ENCODE measurements at regions not wholly inside any gene's neighbourhood (a gene's known extent, or its start where the extent isn't known, plus 50 kb on each side); places are given as distances from the start of the nearest gene placed in this dataset.
"Not testable (repeated sequence)": the region's sequence is repeated elsewhere in the genome, so short reads cannot be mapped to it uniquely, and the experiment has no call there.

GRCh38 chrX:138856881-138857604 is 145.5 kb upstream of the FGF13 start:
- no peak for DNase-seq (ENCODE audit: extremely low spot score)
- ChIA-PET CTCF (no interaction called here), POLR2A (no interaction called here)
- no peak for TF ChIP-seq LEF1 (IDR thresholded peaks at IDR 0.05; ENCODE audit: borderline replicate concordance)
- TF ChIP-seq CTBP1 (IDR thresholded peaks at IDR 0.05; ENCODE audit: borderline replicate concordance) = no peak
- no peak for TF ChIP-seq ELF4 (IDR thresholded peaks at IDR 0.05)
- no peak for TF ChIP-seq PKNOX1 (IDR thresholded peaks at IDR 0.05)
- TF ChIP-seq FOXM1 (IDR thresholded peaks at IDR 0.05; ENCODE audit: borderline replicate concordance) = no peak
- no peak for TF ChIP-seq BHLHE40 (IDR thresholded peaks at IDR 0.05; ENCODE audit: borderline replicate concordance)
- TF ChIP-seq ARNT (IDR thresholded peaks at IDR 0.05) = no peak
- TF ChIP-seq ZNF384 (IDR thresholded peaks at IDR 0.05) = no peak
- TF ChIP-seq HDGF (IDR thresholded peaks at IDR 0.05; ENCODE audit: borderline replicate concordance) = no peak
- no peak for TF ChIP-seq SP1 (IDR thresholded peaks at IDR 0.05)
- no peak for TF ChIP-seq TARDBP (IDR thresholded peaks at IDR 0.05)
- TF ChIP-seq FOXK2 (IDR thresholded peaks at IDR 0.05) = no peak
- no peak for TF ChIP-seq FOXA1 (IDR thresholded peaks at IDR 0.05)
- no peak for TF ChIP-seq SUZ12 (IDR thresholded peaks at IDR 0.05)

- ChIA-PET CTCF (interaction anchor here (0.6 kb wide), 1 partner anchor 58 kb away, joined by 3 read pairs; no protein-coding TSS in a partner anchor), POLR2A (no interaction called here)
- TF ChIP-seq TARDBP (IDR thresholded peaks at IDR 0.05) = no peak
- TF ChIP-seq BHLHE40 (IDR thresholded peaks at IDR 0.05; ENCODE audit: borderline replicate concordance) = no peak
- no peak for TF ChIP-seq HDGF (IDR thresholded peaks at IDR 0.05; ENCODE audit: borderline replicate concordance)
- no peak for TF ChIP-seq NFRKB (IDR thresholded peaks at IDR 0.05)
- TF ChIP-seq SUZ12 (IDR thresholded peaks at IDR 0.05) = no peak
- TF ChIP-seq PKNOX1 (IDR thresholded peaks at IDR 0.05) = no peak
- no peak for TF ChIP-seq FOXA1 (IDR thresholded peaks at IDR 0.05)
- TF ChIP-seq ZNF384 (IDR thresholded peaks at IDR 0.05) = no peak
- no peak for TF ChIP-seq FOXK2 (IDR thresholded peaks at IDR 0.05)
- TF ChIP-seq FOXM1 (IDR thresholded peaks at IDR 0.05; ENCODE audit: borderline replicate concordance) = no peak
- no peak for DNase-seq (ENCODE audit: extremely low spot score)
Measured at GRCh38 chrX:138853936-138854335, 142.4 kb upstream of the FGF13 start.

GRCh38 chrX:138849521-138849920 is 138.0 kb upstream of the FGF13 start:
- TF ChIP-seq LEF1 (IDR thresholded peaks at IDR 0.05; ENCODE audit: borderline replicate concordance) (no peak), NFRKB (IDR thresholded peaks at IDR 0.05) (no peak), FOXA1 (IDR thresholded peaks at IDR 0.05) (no peak)
- ChIA-PET POLR2A (no interaction called here), CTCF (no interaction called here)
- DNase-seq (ENCODE audit: extremely low spot score) = no peak

- no peak for TF ChIP-seq L3MBTL2 (conservative IDR thresholded peaks at IDR 0.05)
- TF ChIP-seq ELF4 (IDR thresholded peaks at IDR 0.05) = no peak
- no peak for TF ChIP-seq BHLHE40 (IDR thresholded peaks at IDR 0.05; ENCODE audit: borderline replicate concordance)
- no peak for TF ChIP-seq CTBP1 (IDR thresholded peaks at IDR 0.05; ENCODE audit: borderline replicate concordance)
- TF ChIP-seq ZNF384 (IDR thresholded peaks at IDR 0.05) = no peak
- no peak for TF ChIP-seq FOXK2 (IDR thresholded peaks at IDR 0.05)
- DNase-seq (ENCODE audit: extremely low spot score) = no peak
- ChIA-PET POLR2A (no interaction called here), CTCF (no interaction called here)
Measured at GRCh38 chrX:138847930-138848329, 136.4 kb upstream of the FGF13 start.

- DNase-seq (ENCODE audit: extremely low spot score) = no peak
- ChIA-PET CTCF (no interaction called here), POLR2A (no interaction called here)
- TF ChIP-seq ZNF384 (IDR thresholded peaks at IDR 0.05) = no peak
- no peak for TF ChIP-seq CTBP1 (IDR thresholded peaks at IDR 0.05; ENCODE audit: borderline replicate concordance)
- no peak for TF ChIP-seq FOXM1 (IDR thresholded peaks at IDR 0.05; ENCODE audit: borderline replicate concordance)
- no peak for TF ChIP-seq ELF4 (IDR thresholded peaks at IDR 0.05)
- no peak for TF ChIP-seq SUZ12 (IDR thresholded peaks at IDR 0.05)
- no peak for TF ChIP-seq BHLHE40 (IDR thresholded peaks at IDR 0.05; ENCODE audit: borderline replicate concordance)
- TF ChIP-seq NFRKB (IDR thresholded peaks at IDR 0.05) = no peak
- no peak for TF ChIP-seq L3MBTL2 (conservative IDR thresholded peaks at IDR 0.05)
- no peak for TF ChIP-seq FOXA1 (IDR thresholded peaks at IDR 0.05)
- no peak for TF ChIP-seq ARNT (IDR thresholded peaks at IDR 0.05)
- TF ChIP-seq PKNOX1 (IDR thresholded peaks at IDR 0.05) = no peak
Measured at GRCh38 chrX:138845786-138846185, 134.3 kb upstream of the FGF13 start.

- CTCF ChIA-PET; DNase-seq (ENCODE audit: extremely low spot score); POLR2A ChIA-PET: not testable (repeated sequence)
Measured at GRCh38 chrX:138807400-138807799, 95.9 kb upstream of the FGF13 start.

GRCh38 chrX:138794246-138794645 is 82.7 kb upstream of the FGF13 start:
- ChIA-PET POLR2A (no interaction called here), CTCF (no interaction called here)
- DNase-seq (ENCODE audit: extremely low spot score) = no peak
- TF ChIP-seq SUZ12 (IDR thresholded peaks at IDR 0.05) (no peak), BHLHE40 (IDR thresholded peaks at IDR 0.05; ENCODE audit: borderline replicate concordance) (no peak), FOXK2 (IDR thresholded peaks at IDR 0.05) (no peak), TARDBP (IDR thresholded peaks at IDR 0.05) (no peak), HDGF (IDR thresholded peaks at IDR 0.05; ENCODE audit: borderline replicate concordance) (no peak), ZNF384 (IDR thresholded peaks at IDR 0.05) (no peak), ELF4 (IDR thresholded peaks at IDR 0.05) (no peak), ARNT (IDR thresholded peaks at IDR 0.05) (no peak), PKNOX1 (IDR thresholded peaks at IDR 0.05) (no peak), L3MBTL2 (conservative IDR thresholded peaks at IDR 0.05) (no peak), FOXA1 (IDR thresholded peaks at IDR 0.05) (no peak)
